ENCODE measurements at regions not wholly inside any gene's neighbourhood (a gene's known extent, or its start where the extent isn't known, plus 50 kb on each side); places are given as distances from the start of the nearest gene placed in this dataset.
"Not testable (repeated sequence)": the region's sequence is repeated elsewhere in the genome, so short reads cannot be mapped to it uniquely, and the experiment has no call there.

- no peak overlapping the region for H3K4me3 ChIP-seq
- H3K36me3 ChIP-seq, result no peaks in the 10 kb centered on the region
- no peak for TF ChIP-seq POLR2A (IDR thresholded peaks at IDR 0.05)
- TF ChIP-seq POLR2AphosphoS5 (IDR thresholded peaks at IDR 0.05), result no peak
- intact Hi-C loops (cut with DNase I; ENCODE audit: low total_unique reads), result no loop called here
- H3K4me1 ChIP-seq, result no peaks in the 10 kb centered on the region
- DNase-seq, result no peak
- no peaks in the 10 kb centered on the region for H3K27me3 ChIP-seq (replicated peaks in 1 of 7)
- WGBS, 5 donors, result 74 to 81% (median 78%) methylated on average over 7 of the region's 7 CpGs
- no peak overlapping the region for H3K27ac ChIP-seq
- H3K9me3 ChIP-seq, result peaks cover 0 to 9% (median 0%) of the 10 kb centered on the region in 8 donors
Observed at GRCh38 chr7:17097668-17098297, 200.7 kb upstream of the AHR start.

- TF ChIP-seq POLR2AphosphoS5 (IDR thresholded peaks at IDR 0.05) (no peak), CTCF (IDR thresholded peaks at IDR 0.05 in 8 of 11, conservative IDR thresholded peaks at IDR 0.05 in 3 of 11) (no peak), POLR2A (IDR thresholded peaks at IDR 0.05) (no peak)
- H3K27me3 ChIP-seq (replicated peaks in 1 of 7), result no peaks in the 10 kb centered on the region
Observed at GRCh38 chr7:17098515-17098914, 199.9 kb upstream of the AHR start.

GRCh38 chr7:17099083-17099973 is 199.1 kb upstream of the AHR start:
- Histone ChIP-seq H3K36me3 (no peaks in the 10 kb centered on the region), H3K4me3 (no peak overlapping the region), H3K9me3 (peaks cover 0 to 9% (median 0%) of the 10 kb centered on the region in 8 donors), H3K27me3 (replicated peaks in 1 of 7) (no peaks in the 10 kb centered on the region), H3K27ac (no peak overlapping the region), H3K4me1 (no peaks in the 10 kb centered on the region)
- DNase-seq, result no peak
- intact Hi-C loops (cut with DNase I; ENCODE audit: low total_unique reads), result no loop called here
- TF ChIP-seq CTCF (IDR thresholded peaks at IDR 0.05 in 8 of 11, conservative IDR thresholded peaks at IDR 0.05 in 3 of 11), result no peak
- no peak for TF ChIP-seq POLR2AphosphoS5 (IDR thresholded peaks at IDR 0.05)
- no peak for TF ChIP-seq POLR2A (IDR thresholded peaks at IDR 0.05)
- WGBS, 5 donors, result 89 to 94% (median 93%) methylated on average over 12 of the region's 12 CpGs

More at GRCh38 chr7:17098515-17098914, 199.9 kb upstream of the AHR start:
- no peak for DNase-seq
- Histone ChIP-seq H3K9me3 (peaks cover 0 to 9% (median 0%) of the 10 kb centered on the region in 8 donors), H3K4me1 (no peaks in the 10 kb centered on the region), H3K36me3 (no peaks in the 10 kb centered on the region), H3K4me3 (no peak overlapping the region), H3K27ac (no peak overlapping the region)
- WGBS, 5 donors, result 79 to 91% (median 85%) methylated on average over 1 of the region's 1 CpG
- intact Hi-C loops (cut with DNase I; ENCODE audit: low total_unique reads), result no loop called here

- H3K27ac ChIP-seq; H3K4me1 ChIP-seq; intact Hi-C loops (cut with DNase I; ENCODE audit: low total_unique reads); H3K4me3 ChIP-seq; H3K9me3 ChIP-seq; H3K36me3 ChIP-seq; DNase-seq; H3K27me3 ChIP-seq (replicated peaks in 1 of 7): not testable (repeated sequence)
- 91 to 100% (median 93%) methylated on average over 2 of the region's 2 CpGs for WGBS, 5 donors
Observed at GRCh38 chr7:17099974-17100509, 198.4 kb upstream of the AHR start.

- no peak overlapping the region for H3K4me3 ChIP-seq
- intact Hi-C loops (cut with DNase I; ENCODE audit: low total_unique reads), result no loop called here
- no peak for TF ChIP-seq CTCF (IDR thresholded peaks at IDR 0.05 in 8 of 11, conservative IDR thresholded peaks at IDR 0.05 in 3 of 11)
- no peak for TF ChIP-seq POLR2A (IDR thresholded peaks at IDR 0.05)
- TF ChIP-seq POLR2AphosphoS5 (IDR thresholded peaks at IDR 0.05), result no peak
- H3K9me3 ChIP-seq, result peaks cover 0 to 9% (median 0%) of the 10 kb centered on the region in 8 donors
- WGBS, 5 donors, result 93 to 97% (median 96%) methylated on average over 6 of the region's 6 CpGs
- no peaks in the 10 kb centered on the region for H3K27me3 ChIP-seq (replicated peaks in 1 of 7)
- H3K36me3 ChIP-seq, result no peaks in the 10 kb centered on the region
- no peak overlapping the region for H3K27ac ChIP-seq
- DNase-seq, result no peak
- no peaks in the 10 kb centered on the region for H3K4me1 ChIP-seq
Observed at GRCh38 chr7:17101207-17101696, 197.2 kb upstream of the AHR start.

Measured in spleen (tissue), 11 donors.